DND-41 (cell line): ENCODE measurements at regions not wholly inside any gene's neighbourhood (a gene's known extent, or its start where the extent isn't known, plus 50 kb on each side); places are given as distances from the start of the nearest gene placed in this dataset.

Source experiments
- ATAC-seq: fragments of 200-7000 bp; cut with Tn5 transposase; 3 replicates; pipeline ENCODE4 v1.9.1; 2021; ENCODE audit warnings: low read depth; ENCODE audit not compliant: insufficient read depth
- DNase-seq: peaks from one replicate; pipeline ENCODE4 v3.0.0-alpha.2; 2020
- H2AFZ ChIP-seq: 2 replicates; pipeline ENCODE4 v1.6.0; 2012; ENCODE audit warnings: low read depth, low read length
- H3K27ac ChIP-seq: 2 replicates; pipeline ENCODE4 v1.5.1; 2012; ENCODE audit warnings: low read length, inconsistent platforms
- H3K27me3 ChIP-seq: fragments of 200-600 bp; sonication (generic); 2 replicates; pipeline ENCODE4 v1.6.0; 2012; ENCODE audit warnings: low read length, mild to moderate bottlenecking, inconsistent platforms; ENCODE audit not compliant: insufficient read depth, poor library complexity
- H3K36me3 ChIP-seq: 2 replicates; pipeline ENCODE4 v1.5.1; 2012; ENCODE audit warnings: low read length, inconsistent platforms; ENCODE audit not compliant: insufficient read depth
- H3K4me1 ChIP-seq: 2 replicates; pipeline ENCODE4 v1.5.1; 2012; ENCODE audit warnings: mild to moderate bottlenecking, low read length; ENCODE audit not compliant: insufficient read depth
- H3K4me2 ChIP-seq: 2 replicates; pipeline ENCODE4 v1.6.0; 2012; ENCODE audit warnings: mild to moderate bottlenecking, moderate library complexity, low read length, inconsistent platforms; ENCODE audit not compliant: insufficient read depth
- H3K4me3 ChIP-seq, 2 experiments: fragments of 200-600 bp in 1 of 2; shearing (Covaris generic) in 1 of 2; 2 replicates each; pipeline ENCODE4 v1.5.1; 2012 to 2016; ENCODE audit warnings: inconsistent platforms in 2 of 2, low read length in 2 of 2, mild to moderate bottlenecking in 2 of 2, low read depth in 1 of 2, moderate library complexity in 1 of 2
- H3K79me2 ChIP-seq: 2 replicates; pipeline ENCODE4 v1.6.0; 2012; ENCODE audit warnings: low read length, inconsistent platforms; ENCODE audit not compliant: insufficient read depth
- H3K9ac ChIP-seq: 2 replicates; pipeline ENCODE4 v1.6.0; 2012; ENCODE audit warnings: low read depth, mild to moderate bottlenecking, inconsistent platforms, low read length, moderate library complexity
- H3K9me3 ChIP-seq: 2 replicates; pipeline ENCODE4 v1.5.1; 2012; ENCODE audit warnings: low read length, moderate library complexity, mild to moderate bottlenecking, inconsistent platforms; ENCODE audit not compliant: insufficient read depth, severe bottlenecking
- H4K20me1 ChIP-seq: 2 replicates; pipeline ENCODE4 v1.6.0; 2012; ENCODE audit warnings: low read length; ENCODE audit not compliant: insufficient read depth
- CTCF ChIP-seq: IDR thresholded peaks from 2 replicates; pipeline ENCODE4 v1.5.1; 2012; ENCODE audit warnings: borderline replicate concordance, low read length, moderate library complexity, mild to moderate bottlenecking; ENCODE audit not compliant: poor library complexity, severe bottlenecking; ENCODE audit errors: extremely low read depth
- EZH2 ChIP-seq: IDR thresholded peaks from 3 replicates; pipeline ENCODE4 v1.6.1; 2012; ENCODE audit warnings: borderline replicate concordance, low read depth, mild to moderate bottlenecking, moderate library complexity, low read length, inconsistent platforms; ENCODE audit not compliant: severe bottlenecking

- ATAC-seq: no peak
- Histone ChIP-seq H3K9ac (no peak overlapping the region), H3K4me2 (no peak overlapping the region), H3K27me3 (no peaks in the 10 kb centered on the region), H3K27ac (no peak overlapping the region), H3K4me3 (no peak overlapping the region), H3K4me1 (no peaks in the 10 kb centered on the region), H3K79me2 (no peaks in the 10 kb centered on the region), H3K36me3 (no peaks in the 10 kb centered on the region), H3K9me3 (no peaks in the 10 kb centered on the region), H2AFZ (no peak overlapping the region), H4K20me1 (no peaks in the 10 kb centered on the region)
- DNase-seq: no peak
- TF ChIP-seq EZH2 (no peak), CTCF (no peak)
Measured at GRCh38 chr1:217272385-217272784, 358.5 kb downstream of the GPATCH2 start.

- Histone ChIP-seq H4K20me1 (no peaks in the 10 kb centered on the region), H3K36me3 (no peaks in the 10 kb centered on the region), H2AFZ (no peak overlapping the region), H3K9me3 (no peaks in the 10 kb centered on the region), H3K4me2 (no peak overlapping the region), H3K4me1 (no peaks in the 10 kb centered on the region), H3K27me3 (no peaks in the 10 kb centered on the region), H3K79me2 (no peaks in the 10 kb centered on the region), H3K9ac (no peak overlapping the region), H3K4me3 (no peak overlapping the region), H3K27ac (no peak overlapping the region)
- no peak for ATAC-seq
- no peak for TF ChIP-seq EZH2
- TF ChIP-seq CTCF: no peak
- no peak for DNase-seq
Measured at GRCh38 chr1:217270101-217270500, 360.8 kb downstream of the GPATCH2 start.

GRCh38 chr1:217268058-217268457, 362.8 kb downstream of the GPATCH2 start:
- DNase-seq: no peak
- no peaks in the 10 kb centered on the region for H3K36me3 ChIP-seq
- no peaks in the 10 kb centered on the region for H3K9me3 ChIP-seq
- no peaks in the 10 kb centered on the region for H3K4me1 ChIP-seq
- H3K27me3 ChIP-seq: no peaks in the 10 kb centered on the region
- no peaks in the 10 kb centered on the region for H4K20me1 ChIP-seq
- no peak for ATAC-seq
- no peak overlapping the region for H3K27ac ChIP-seq
- no peak for TF ChIP-seq EZH2
- TF ChIP-seq CTCF: no peak
- H3K9ac ChIP-seq: no peak overlapping the region
- no peaks in the 10 kb centered on the region for H3K79me2 ChIP-seq
- no peak overlapping the region for H3K4me3 ChIP-seq
- no peak overlapping the region for H3K4me2 ChIP-seq
- no peak overlapping the region for H2AFZ ChIP-seq

GRCh38 chr1:217261636-217262035, 369.3 kb downstream of the GPATCH2 start:
- H3K27ac ChIP-seq: no peak overlapping the region
- TF ChIP-seq EZH2: no peak
- no peaks in the 10 kb centered on the region for H3K27me3 ChIP-seq
- no peak overlapping the region for H2AFZ ChIP-seq
- H3K9ac ChIP-seq: no peak overlapping the region
- no peaks in the 10 kb centered on the region for H3K9me3 ChIP-seq
- H4K20me1 ChIP-seq: no peaks in the 10 kb centered on the region
- H3K79me2 ChIP-seq: no peaks in the 10 kb centered on the region
- H3K4me1 ChIP-seq: no peaks in the 10 kb centered on the region
- no peaks in the 10 kb centered on the region for H3K36me3 ChIP-seq
- no peak overlapping the region for H3K4me3 ChIP-seq
- no peak overlapping the region for H3K4me2 ChIP-seq
- no peak for ATAC-seq
- no peak for DNase-seq
